Keratinocyte (primary cell): ENCODE measurements at regions not wholly inside any gene's neighbourhood (a gene's known extent, or its start where the extent isn't known, plus 50 kb on each side); places are given as distances from the start of the nearest gene placed in this dataset.

Experiments
- EZH2 ChIP-seq: IDR thresholded peaks from one replicate; pipeline ENCODE4 v1.6.1; 2012; ENCODE audit warnings: inconsistent platforms, mild to moderate bottlenecking, low read length, moderate library complexity
- TF ChIP-seq, protein P1 (sequence below), 3 experiments: IDR thresholded peaks in 1 of 3; conservative IDR thresholded peaks in 1 of 3; optimal IDR thresholded peaks in 1 of 3; 2 replicates in 2 of 3; 3 replicates in 1 of 3; pipeline versions ENCODE3 to v1.5.1; 2011; ENCODE audit warnings: low read length in 3 of 3, mild to moderate bottlenecking in 3 of 3, moderate library complexity in 2 of 3, control low read depth in 1 of 3, inconsistent platforms in 1 of 3; ENCODE audit not compliant: insufficient read depth in 2 of 3; ENCODE audit errors: extremely low read depth in 1 of 3

DNA sequence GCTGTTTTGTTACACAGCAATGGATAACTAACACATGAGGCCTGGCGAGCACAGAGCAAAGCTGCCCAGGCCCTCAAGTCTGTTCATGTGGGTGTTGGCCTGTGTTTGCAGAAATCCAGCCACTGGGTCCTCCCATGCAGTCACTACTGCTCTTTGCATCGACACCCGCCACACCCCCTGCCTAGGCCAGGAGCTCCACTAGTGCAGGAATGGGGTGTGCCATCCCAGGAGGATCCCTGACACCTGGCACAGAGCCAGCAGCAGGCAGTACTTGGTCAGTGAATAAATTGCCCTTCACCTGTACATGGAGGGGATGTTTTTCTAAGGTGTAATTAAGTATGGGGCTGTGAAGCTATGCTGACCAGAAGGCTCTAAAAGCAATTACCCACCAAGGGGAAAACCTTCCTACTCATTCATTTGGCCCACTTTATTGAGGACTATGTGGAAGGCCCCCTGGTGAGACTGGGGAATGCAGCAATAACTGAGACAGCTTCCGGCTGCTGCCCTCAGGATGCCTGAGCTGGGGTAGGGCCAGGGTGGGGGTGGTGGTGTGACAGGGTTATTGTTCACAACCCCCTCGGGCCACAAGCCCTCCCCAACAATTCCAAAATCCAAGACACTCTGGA lies 160.8 kb downstream of the CRYBB2 start:
- TF ChIP-seq, protein P1, sequence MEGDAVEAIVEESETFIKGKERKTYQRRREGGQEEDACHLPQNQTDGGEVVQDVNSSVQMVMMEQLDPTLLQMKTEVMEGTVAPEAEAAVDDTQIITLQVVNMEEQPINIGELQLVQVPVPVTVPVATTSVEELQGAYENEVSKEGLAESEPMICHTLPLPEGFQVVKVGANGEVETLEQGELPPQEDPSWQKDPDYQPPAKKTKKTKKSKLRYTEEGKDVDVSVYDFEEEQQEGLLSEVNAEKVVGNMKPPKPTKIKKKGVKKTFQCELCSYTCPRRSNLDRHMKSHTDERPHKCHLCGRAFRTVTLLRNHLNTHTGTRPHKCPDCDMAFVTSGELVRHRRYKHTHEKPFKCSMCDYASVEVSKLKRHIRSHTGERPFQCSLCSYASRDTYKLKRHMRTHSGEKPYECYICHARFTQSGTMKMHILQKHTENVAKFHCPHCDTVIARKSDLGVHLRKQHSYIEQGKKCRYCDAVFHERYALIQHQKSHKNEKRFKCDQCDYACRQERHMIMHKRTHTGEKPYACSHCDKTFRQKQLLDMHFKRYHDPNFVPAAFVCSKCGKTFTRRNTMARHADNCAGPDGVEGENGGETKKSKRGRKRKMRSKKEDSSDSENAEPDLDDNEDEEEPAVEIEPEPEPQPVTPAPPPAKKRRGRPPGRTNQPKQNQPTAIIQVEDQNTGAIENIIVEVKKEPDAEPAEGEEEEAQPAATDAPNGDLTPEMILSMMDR (optimal IDR thresholded peaks at IDR 0.05 in 1 of 3, IDR thresholded peaks at IDR 0.05 in 1 of 3, conservative IDR thresholded peaks at IDR 0.05 in 1 of 3; ENCODE audit: extremely low read depth in 1 of 3, insufficient read depth in 2 of 3, low read length in 3 of 3), result no peak
- TF ChIP-seq EZH2, result no peak
